ENCODE measurements at regions not wholly inside any gene's neighbourhood (a gene's known extent, or its start where the extent isn't known, plus 50 kb on each side); places are given as distances from the start of the nearest gene placed in this dataset.

DNA sequence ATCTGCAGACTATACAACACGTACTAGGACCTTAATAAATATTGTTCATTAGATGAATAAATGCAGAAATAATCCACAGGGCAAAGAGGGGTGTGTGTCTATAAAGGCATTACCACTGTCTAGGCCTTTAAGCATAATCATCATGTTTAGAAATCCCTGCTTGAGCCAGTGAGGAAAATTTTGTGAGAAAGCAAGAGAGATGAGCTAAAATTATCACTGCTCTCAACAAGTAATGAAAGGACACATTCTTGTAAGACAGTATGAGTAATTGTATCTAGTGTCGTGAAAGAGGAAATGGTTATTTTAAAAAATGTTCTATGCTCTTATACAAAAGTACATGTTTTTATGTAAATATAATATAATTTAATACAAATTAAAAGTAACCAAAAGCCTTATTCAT, 1699.4 kb downstream of the PCDH9 start:
- no peak for ATAC-seq
- no peak for TF ChIP-seq EP300 (IDR thresholded peaks at IDR 0.05)
- TF ChIP-seq, protein P1, sequence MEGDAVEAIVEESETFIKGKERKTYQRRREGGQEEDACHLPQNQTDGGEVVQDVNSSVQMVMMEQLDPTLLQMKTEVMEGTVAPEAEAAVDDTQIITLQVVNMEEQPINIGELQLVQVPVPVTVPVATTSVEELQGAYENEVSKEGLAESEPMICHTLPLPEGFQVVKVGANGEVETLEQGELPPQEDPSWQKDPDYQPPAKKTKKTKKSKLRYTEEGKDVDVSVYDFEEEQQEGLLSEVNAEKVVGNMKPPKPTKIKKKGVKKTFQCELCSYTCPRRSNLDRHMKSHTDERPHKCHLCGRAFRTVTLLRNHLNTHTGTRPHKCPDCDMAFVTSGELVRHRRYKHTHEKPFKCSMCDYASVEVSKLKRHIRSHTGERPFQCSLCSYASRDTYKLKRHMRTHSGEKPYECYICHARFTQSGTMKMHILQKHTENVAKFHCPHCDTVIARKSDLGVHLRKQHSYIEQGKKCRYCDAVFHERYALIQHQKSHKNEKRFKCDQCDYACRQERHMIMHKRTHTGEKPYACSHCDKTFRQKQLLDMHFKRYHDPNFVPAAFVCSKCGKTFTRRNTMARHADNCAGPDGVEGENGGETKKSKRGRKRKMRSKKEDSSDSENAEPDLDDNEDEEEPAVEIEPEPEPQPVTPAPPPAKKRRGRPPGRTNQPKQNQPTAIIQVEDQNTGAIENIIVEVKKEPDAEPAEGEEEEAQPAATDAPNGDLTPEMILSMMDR (IDR thresholded peaks at IDR 0.05), result no peak
- no peak for TF ChIP-seq POLR2AphosphoS5 (IDR thresholded peaks at IDR 0.05)
- TF ChIP-seq POLR2A (IDR thresholded peaks at IDR 0.05), result no peak
- no peaks in the 10 kb centered on the region for H3K27me3 ChIP-seq
- 31 to 50% methylated on average over 2 of the region's 2 CpGs for WGBS, 2 donors (ENCODE audit: low coverage in 1 of 2)
- no peak overlapping the region for H3K27ac ChIP-seq
- no peaks in the 10 kb centered on the region for H3K9me3 ChIP-seq
- H3K36me3 ChIP-seq, result no peaks in the 10 kb centered on the region
- no peaks in the 10 kb centered on the region for H3K4me1 ChIP-seq
- no peak overlapping the region for H3K4me3 ChIP-seq

DNA sequence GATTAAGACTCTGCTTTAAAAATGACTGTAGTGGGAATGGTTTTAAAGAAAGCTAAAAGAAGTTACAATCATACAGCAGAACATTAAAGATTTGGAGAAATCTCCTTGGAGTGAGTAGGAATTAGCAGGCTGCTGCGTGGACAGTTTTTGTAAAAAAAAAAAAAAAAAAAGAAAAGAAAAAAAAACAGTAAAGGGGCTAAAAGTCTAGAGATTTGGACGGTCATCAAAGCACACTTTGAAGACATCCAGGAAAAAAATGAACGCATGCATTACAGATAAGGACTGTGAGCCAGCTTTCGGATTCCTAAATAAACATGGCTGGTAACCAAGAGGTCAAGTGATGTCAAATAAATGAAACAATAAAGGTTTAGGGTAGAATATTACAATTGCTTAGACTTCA, 1700.6 kb downstream of the PCDH9 start:
- Histone ChIP-seq H3K4me1 (no peaks in the 10 kb centered on the region), H3K27me3 (no peaks in the 10 kb centered on the region), H3K9me3 (no peaks in the 10 kb centered on the region), H3K27ac (no peak overlapping the region), H3K36me3 (no peaks in the 10 kb centered on the region), H3K4me3 (no peak overlapping the region)
- TF ChIP-seq EP300 (IDR thresholded peaks at IDR 0.05) (no peak), POLR2A (IDR thresholded peaks at IDR 0.05) (no peak), POLR2AphosphoS5 (IDR thresholded peaks at IDR 0.05) (no peak)
- TF ChIP-seq, protein P1 (IDR thresholded peaks at IDR 0.05), result no peak
- no peak for ATAC-seq
- 52 to 63% methylated on average over 4 of the region's 4 CpGs for WGBS, 2 donors (ENCODE audit: low coverage in 1 of 2)

DNA sequence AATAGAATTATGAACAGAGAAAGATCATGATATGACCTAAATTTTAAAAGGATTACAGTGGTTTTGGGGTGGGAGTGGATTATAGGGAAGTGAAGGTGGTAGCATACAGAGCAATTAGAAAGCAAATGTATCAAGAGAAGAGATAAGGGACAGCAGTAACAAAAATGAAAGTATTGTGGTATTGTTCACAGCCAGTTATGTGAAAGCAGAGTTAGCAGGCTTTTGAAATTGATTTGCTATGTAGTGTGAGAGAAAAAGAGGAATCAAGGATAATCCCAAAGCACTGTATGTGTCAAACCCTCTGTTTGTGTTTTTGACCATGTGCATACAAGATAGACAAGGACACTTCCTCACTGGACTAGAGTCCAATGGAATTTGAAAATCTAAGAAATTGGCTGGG, 1721.4 kb downstream of the PCDH9 start:
- no peaks in the 10 kb centered on the region for H3K4me1 ChIP-seq
- H3K27ac ChIP-seq, result no peak overlapping the region
- H3K36me3 ChIP-seq, result no peaks in the 10 kb centered on the region
- H3K4me3 ChIP-seq, result no peak overlapping the region
- no peaks in the 10 kb centered on the region for H3K27me3 ChIP-seq
- H3K9me3 ChIP-seq, result peaks cover 0 to 7% (median 0%) of the 10 kb centered on the region in 3 donors
- TF ChIP-seq POLR2AphosphoS5 (IDR thresholded peaks at IDR 0.05) (no peak), EP300 (IDR thresholded peaks at IDR 0.05) (no peak), POLR2A (IDR thresholded peaks at IDR 0.05) (no peak)
- TF ChIP-seq, protein P1 (IDR thresholded peaks at IDR 0.05), result no peak
- ATAC-seq, result no peak

DNA sequence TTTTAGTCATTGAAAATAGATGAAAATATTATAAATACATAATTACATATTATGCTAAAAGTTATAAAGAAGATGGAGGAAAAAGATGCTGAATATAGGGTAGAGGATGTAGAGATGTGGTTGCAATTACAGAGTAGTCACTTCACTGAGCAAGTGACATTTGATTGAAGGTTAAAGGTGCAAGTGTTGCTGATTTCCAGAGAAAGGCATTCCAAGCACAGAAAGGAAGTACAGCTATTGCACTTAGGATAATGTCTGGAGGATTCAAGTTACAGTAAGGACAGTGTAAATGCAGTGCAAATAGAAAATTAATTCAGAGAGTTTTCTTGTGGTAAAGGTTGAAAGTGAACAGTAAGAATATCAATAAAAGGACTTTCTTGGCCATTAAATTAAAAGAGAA, 1721.8 kb downstream of the PCDH9 start:
- H3K27me3 ChIP-seq, result no peaks in the 10 kb centered on the region
- TF ChIP-seq, protein P1 (IDR thresholded peaks at IDR 0.05), result no peak
- TF ChIP-seq EP300 (IDR thresholded peaks at IDR 0.05), result no peak
- TF ChIP-seq POLR2A (IDR thresholded peaks at IDR 0.05), result no peak
- no peak for TF ChIP-seq POLR2AphosphoS5 (IDR thresholded peaks at IDR 0.05)
- no peak overlapping the region for H3K27ac ChIP-seq
- H3K9me3 ChIP-seq, result peaks cover 0 to 7% (median 0%) of the 10 kb centered on the region in 3 donors
- H3K4me1 ChIP-seq, result no peaks in the 10 kb centered on the region
- H3K36me3 ChIP-seq, result no peaks in the 10 kb centered on the region
- no peak overlapping the region for H3K4me3 ChIP-seq
- no peak for ATAC-seq

DNA sequence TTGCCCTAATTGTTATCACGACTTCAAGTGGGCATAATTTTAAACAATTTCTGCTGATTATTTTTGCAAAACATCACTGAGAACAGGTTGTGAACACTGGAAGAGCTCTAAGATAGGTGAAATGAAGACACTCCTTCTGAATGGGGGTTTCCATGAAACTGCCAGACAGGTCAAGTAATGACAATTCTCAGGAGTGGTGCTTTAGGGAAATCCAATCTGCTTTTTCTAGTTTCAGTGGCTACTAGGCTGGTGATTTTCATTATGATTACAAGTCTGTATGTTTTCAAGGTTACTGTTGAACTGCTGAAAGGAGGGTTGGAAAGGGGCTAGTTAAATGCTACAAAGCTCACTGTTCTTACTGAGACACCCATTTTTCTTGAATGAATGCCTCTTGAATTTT, 1724.2 kb downstream of the PCDH9 start:
- no peak overlapping the region for H3K27ac ChIP-seq
- peaks cover 0 to 7% (median 0%) of the 10 kb centered on the region in 3 donors for H3K9me3 ChIP-seq
- WGBS, 2 donors (ENCODE audit: low coverage in 1 of 2), result 50% methylated on average over 1 of the region's 1 CpG; no CpG with 5 or more reads in 1 of the 2 donors
- no peaks in the 10 kb centered on the region for H3K36me3 ChIP-seq
- no peaks in the 10 kb centered on the region for H3K27me3 ChIP-seq
- H3K4me3 ChIP-seq, result no peak overlapping the region
- TF ChIP-seq POLR2A (IDR thresholded peaks at IDR 0.05) (no peak), EP300 (IDR thresholded peaks at IDR 0.05) (no peak), POLR2AphosphoS5 (IDR thresholded peaks at IDR 0.05) (no peak)
- TF ChIP-seq, protein P1 (IDR thresholded peaks at IDR 0.05), result no peak
- no peak for ATAC-seq
- no peaks in the 10 kb centered on the region for H3K4me1 ChIP-seq

Data from gastroesophageal sphincter (tissue), 4 donors.